GM21619 (cell line): ENCODE measurements at regions not wholly inside any gene's neighbourhood (a gene's known extent, or its start where the extent isn't known, plus 50 kb on each side); places are given as distances from the start of the nearest gene placed in this dataset.

Experiments
- ATAC-seq: cut with Tn5 transposase; IDR thresholded peaks from one replicate; pipeline ENCODE4 v1.9.1; 2021; ENCODE audit not compliant: unreplicated experiment

- ATAC-seq, result no peak
Measured at GRCh38 chr6:129967427-129967826, 51.0 kb upstream of the L3MBTL3 start.

- ATAC-seq, result no peak
Measured at GRCh38 chr6:129966125-129966524, 52.3 kb upstream of the L3MBTL3 start.

DNA sequence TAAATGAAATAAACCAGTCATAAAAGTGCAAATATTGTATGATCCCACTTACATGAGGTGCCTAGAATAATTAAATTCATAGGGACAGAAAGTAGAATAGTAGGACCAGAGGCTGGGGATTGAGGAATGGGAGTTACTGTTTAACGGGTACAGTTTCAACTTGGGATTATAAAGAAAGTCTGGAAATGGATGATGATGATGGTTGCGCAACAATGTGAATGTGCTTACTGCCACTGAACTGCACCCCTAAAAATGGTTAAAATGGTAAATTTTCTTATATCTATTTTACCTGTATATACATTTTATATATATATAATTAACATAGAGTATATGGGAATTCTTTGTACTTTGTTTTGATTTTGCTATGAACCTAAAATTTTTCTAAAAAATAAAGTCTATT is 53.3 kb upstream of the L3MBTL3 start:
- ATAC-seq, result no peak

DNA sequence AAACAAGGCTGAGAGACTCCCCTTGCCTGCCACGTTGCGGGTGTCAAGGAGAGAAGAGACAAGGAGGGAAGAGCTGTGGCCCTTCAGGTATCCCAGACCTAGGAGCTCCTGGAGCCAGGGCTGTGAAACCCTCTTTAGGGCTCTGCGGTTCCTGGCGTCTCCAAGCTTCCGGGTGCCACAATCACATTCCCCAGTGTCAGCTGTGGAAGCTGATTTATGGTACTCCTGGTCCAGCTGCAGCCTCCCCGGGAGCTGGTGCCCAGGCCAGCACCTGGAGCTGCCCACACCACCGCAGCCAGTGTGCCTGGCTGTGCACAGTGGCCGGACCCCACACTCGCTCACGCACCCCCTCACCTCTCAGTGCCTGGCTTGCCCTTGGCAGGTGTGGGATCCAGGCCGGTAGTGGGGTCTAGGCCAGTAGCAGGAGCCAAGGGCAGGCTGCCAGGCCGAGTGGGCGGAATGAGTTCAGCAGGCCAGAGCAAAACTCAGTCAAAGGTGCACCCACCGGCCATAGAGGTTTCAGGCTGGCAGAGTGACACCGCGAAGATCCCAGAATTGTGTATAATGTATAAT is 58.9 kb upstream of the L3MBTL3 start:
- no peak for ATAC-seq

DNA sequence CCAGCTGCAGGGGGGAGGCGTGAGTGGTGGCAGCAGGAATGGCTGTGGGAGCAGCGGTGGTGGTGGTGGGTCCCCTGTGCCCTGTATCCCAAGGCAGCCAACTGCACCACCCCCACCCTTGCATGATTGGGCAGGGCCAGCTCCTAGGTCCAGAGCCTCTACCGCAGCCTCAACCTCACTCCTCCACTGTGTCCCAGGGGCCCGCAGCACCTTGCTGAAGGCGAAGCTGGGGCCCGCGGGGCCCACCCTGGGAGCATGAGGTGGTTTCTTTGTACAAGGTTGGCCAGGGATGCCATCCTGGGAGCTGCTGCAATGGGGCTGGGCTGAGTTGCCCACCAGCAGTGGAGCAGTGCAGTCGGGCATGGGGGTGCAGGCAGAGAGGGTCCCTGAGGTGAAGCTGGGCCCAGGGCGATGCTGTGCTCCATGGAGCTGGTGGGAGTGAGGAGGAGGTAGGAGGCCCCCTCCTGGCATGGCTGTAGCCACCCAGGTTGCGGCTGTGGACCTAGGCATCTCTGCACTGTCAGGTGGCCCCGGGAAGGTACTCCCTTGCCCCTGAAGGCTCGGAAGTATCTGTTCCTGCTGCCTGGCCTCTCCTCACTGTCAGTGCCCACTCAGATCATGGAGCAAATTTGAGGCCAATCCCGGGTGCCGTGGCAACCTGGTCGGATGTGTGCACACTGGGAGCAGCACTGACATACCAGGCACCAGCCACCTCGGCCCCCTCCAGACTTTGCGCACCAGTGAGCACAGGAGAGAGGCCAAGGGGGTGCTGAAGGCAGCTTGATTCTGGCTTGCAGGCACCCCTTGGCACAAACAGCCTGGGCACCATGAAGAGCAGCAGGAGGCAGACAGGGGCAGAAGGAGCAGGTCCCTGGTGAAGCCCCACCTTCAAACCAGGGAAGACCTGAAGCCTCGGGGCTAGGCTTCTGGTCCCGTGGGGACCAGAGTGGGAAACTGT is 60.2 kb upstream of the L3MBTL3 start:
- no peak for ATAC-seq

DNA sequence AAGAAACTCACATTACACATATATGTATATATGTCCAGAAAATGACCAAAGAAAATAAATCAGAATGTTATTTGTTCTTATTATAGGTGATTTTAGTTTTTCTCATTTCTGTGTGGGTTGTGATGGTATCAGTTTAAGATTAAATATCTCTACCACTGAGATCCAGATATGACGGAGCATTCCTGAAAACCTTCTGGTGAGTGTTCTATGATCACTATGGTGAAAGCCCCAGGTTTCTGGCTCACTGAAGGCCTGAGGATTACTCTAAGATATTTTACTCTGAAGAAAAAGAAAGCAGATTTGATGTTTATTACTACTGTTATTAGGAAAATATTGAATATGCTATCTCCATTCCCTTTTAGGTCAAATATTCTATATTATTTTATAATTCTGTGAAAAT is 62.8 kb upstream of the L3MBTL3 start:
- ATAC-seq, result no peak

GRCh38 chr6:129954749-129955431 is 63.5 kb upstream of the L3MBTL3 start:
- no peak for ATAC-seq

DNA sequence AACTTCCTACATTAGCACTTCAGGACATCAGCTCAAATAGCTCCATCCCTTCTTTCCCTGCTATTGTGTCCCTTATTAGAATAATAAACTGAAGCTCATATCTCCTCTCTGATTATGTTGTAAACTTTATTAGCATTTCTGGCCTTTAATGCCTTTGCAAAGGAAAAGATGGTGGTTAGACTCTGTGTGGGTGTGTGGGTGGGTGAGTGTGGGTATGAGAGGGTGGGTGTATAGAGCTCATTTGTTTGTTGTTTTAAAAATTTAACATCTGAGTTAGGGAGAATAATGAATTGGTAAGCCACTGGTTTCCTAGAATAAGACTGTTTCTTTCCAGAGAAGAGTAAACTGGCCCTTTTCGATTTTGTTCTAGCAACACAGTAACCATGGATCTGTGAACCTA is 70.6 kb upstream of the L3MBTL3 start:
- no peak for ATAC-seq

- no peak for ATAC-seq
Measured at GRCh38 chr6:129946439-129947140, 71.8 kb upstream of the L3MBTL3 start.

GRCh38 chr6:129943637-129944271 is 74.6 kb upstream of the L3MBTL3 start:
- ATAC-seq, result no peak

GRCh38 chr6:129940454-129941195 is 77.8 kb upstream of the L3MBTL3 start:
- ATAC-seq, result no peak

GRCh38 chr6:129938249-129939020 is 77.3 kb upstream of the TMEM244 start:
- no peak for ATAC-seq

GRCh38 chr6:129936329-129937165 is 75.4 kb upstream of the TMEM244 start:
- peak; percentile 83 for ATAC-seq

DNA sequence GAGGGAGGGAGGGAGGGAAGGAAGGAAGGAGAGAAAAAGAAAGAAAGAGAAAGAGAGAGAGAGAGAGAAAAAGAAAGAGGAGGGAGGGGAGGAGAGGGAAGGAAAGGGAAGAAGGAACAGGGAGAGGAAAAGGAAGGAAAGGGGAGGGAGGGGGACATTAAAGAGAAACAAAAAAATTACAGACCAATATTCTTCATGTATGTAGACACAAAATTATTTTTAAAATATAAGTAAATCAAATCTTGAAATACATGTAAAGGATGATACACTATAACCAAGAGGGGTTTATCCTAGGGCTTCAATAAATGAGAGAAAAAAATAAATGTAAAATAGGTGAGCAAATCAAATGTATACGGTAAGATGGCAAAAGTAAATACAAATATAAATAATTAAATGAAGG is 71.2 kb upstream of the TMEM244 start:
- ATAC-seq, result no peak

DNA sequence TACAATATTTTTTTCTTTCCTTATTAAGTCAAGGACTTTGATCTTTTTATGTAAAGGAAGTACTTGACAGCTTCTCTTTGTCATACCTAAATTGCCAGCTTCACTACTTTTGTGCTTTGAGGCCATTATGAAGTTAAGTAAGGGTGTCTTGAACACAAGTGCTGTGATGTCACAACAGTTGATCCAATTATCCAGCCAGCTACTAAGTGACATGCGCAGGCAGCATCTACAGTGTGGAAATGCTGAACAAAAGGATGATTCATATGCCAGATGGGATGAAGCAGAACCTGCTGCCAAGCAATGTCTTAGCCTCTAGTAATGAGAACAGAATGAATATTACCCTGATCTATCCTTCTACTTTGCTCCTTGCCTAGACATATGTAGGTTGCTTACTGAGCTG is 68.3 kb upstream of the TMEM244 start:
- no peak for ATAC-seq

- ATAC-seq, result no peak
Measured at GRCh38 chr6:129923530-129924250, 62.6 kb upstream of the TMEM244 start.

DNA sequence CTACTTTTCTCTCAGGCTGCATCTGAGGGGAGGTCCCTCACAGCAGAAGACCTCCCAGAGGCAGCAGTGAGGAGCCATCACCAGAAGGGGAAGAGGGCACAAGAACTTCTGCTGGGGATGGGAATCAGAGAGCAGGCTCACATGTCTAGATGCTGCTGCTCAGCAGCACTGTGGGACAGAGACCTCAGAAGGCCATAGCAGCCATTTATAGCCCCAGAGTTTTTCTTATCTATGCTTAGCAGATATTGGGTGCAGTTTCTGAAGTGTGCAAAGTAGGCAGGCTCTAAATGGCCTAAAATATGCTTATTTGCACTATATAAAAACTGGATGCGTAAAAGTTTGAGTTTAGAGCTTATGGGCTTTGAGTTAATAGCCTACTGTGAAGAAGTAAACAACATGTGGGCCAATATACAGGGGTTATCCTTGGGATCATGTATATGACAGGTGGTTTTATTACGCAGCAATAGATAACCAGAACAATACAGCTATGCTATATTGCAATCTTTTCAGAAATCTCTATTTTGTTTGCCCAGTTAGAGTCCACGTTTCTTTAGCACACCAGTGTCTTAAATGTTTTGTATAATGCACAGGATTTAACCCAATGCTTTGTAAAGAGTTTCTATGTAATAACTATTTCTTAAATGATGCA is 60.2 kb upstream of the TMEM244 start:
- no peak for ATAC-seq
